ENCODE measurements at regions not wholly inside any gene's neighbourhood (a gene's known extent, or its start where the extent isn't known, plus 50 kb on each side); places are given as distances from the start of the nearest gene placed in this dataset.

- DNase-seq (no peak), FAIRE-seq (no peak)
- Histone ChIP-seq H3K9me3 (ENCODE audit: control insufficient read depth in 2 of 3, insufficient read depth in 1 of 3, low read length in 3 of 3) (no peaks in the 10 kb centered on the region), H3K27me3 (ENCODE audit: control insufficient read depth, insufficient read depth, low read length) (no peaks in the 10 kb centered on the region), H3K4me3 (ENCODE audit: low read length in 3 of 3) (no peak overlapping the region), H3K36me3 (ENCODE audit: control insufficient read depth in 2 of 3, insufficient read depth in 3 of 3, low read length in 3 of 3) (no peaks in the 10 kb centered on the region), H3K27ac (ENCODE audit: low read depth in 2 of 2, low read length in 2 of 2) (no peak overlapping the region), H3K9ac (ENCODE audit: low read length in 3 of 3) (no peak overlapping the region), H3K4me1 (ENCODE audit: control insufficient read depth in 2 of 3, insufficient read depth in 2 of 3, low read depth in 1 of 3, low read length in 3 of 3) (no peaks in the 10 kb centered on the region)
- intact Hi-C loops (cut with DNase I), result no loop called here
- no peak for TF ChIP-seq CTCF (IDR thresholded peaks at IDR 0.05; ENCODE audit: borderline replicate concordance, extremely low read depth, insufficient read depth)
Observed at GRCh38 chr9:95791695-95792094, 83.8 kb upstream of the ERCC6L2 start.

- no peaks in the 10 kb centered on the region for H3K4me1 ChIP-seq (ENCODE audit: control insufficient read depth in 2 of 3, insufficient read depth in 2 of 3, low read depth in 1 of 3, low read length in 3 of 3)
- DNase-seq (no peak), FAIRE-seq (no peak)
- H3K9me3 ChIP-seq (ENCODE audit: control insufficient read depth in 2 of 3, insufficient read depth in 1 of 3, low read length in 3 of 3), result no peaks in the 10 kb centered on the region
- no peak overlapping the region for H3K9ac ChIP-seq (ENCODE audit: low read length in 3 of 3)
- no peaks in the 10 kb centered on the region for H3K36me3 ChIP-seq (ENCODE audit: control insufficient read depth in 2 of 3, insufficient read depth in 3 of 3, low read length in 3 of 3)
- intact Hi-C loops (cut with DNase I), result no loop called here
- no peak for TF ChIP-seq CTCF (IDR thresholded peaks at IDR 0.05; ENCODE audit: borderline replicate concordance, extremely low read depth, insufficient read depth)
- no peak overlapping the region for H3K4me3 ChIP-seq (ENCODE audit: low read length in 3 of 3)
- H3K27me3 ChIP-seq (ENCODE audit: control insufficient read depth, insufficient read depth, low read length), result no peaks in the 10 kb centered on the region
- H3K27ac ChIP-seq (ENCODE audit: low read depth in 2 of 2, low read length in 2 of 2), result no peak overlapping the region
Observed at GRCh38 chr9:95791286-95791685, 84.2 kb upstream of the ERCC6L2 start.

- FAIRE-seq (no peak), DNase-seq (no peak)
- intact Hi-C loops (cut with DNase I), result no loop called here
- no peak for TF ChIP-seq CTCF (IDR thresholded peaks at IDR 0.05; ENCODE audit: borderline replicate concordance, extremely low read depth, insufficient read depth)
- Histone ChIP-seq H3K27me3 (ENCODE audit: control insufficient read depth, insufficient read depth, low read length) (no peaks in the 10 kb centered on the region), H3K4me1 (ENCODE audit: control insufficient read depth in 2 of 3, insufficient read depth in 2 of 3, low read depth in 1 of 3, low read length in 3 of 3) (no peaks in the 10 kb centered on the region), H3K4me3 (ENCODE audit: low read length in 3 of 3) (no peak overlapping the region), H3K36me3 (ENCODE audit: control insufficient read depth in 2 of 3, insufficient read depth in 3 of 3, low read length in 3 of 3) (no peaks in the 10 kb centered on the region), H3K27ac (ENCODE audit: low read depth in 2 of 2, low read length in 2 of 2) (no peak overlapping the region), H3K9ac (ENCODE audit: low read length in 3 of 3) (no peak overlapping the region), H3K9me3 (ENCODE audit: control insufficient read depth in 2 of 3, insufficient read depth in 1 of 3, low read length in 3 of 3) (no peaks in the 10 kb centered on the region)
Observed at GRCh38 chr9:95788521-95788991, 86.9 kb upstream of the ERCC6L2 start.

DNA sequence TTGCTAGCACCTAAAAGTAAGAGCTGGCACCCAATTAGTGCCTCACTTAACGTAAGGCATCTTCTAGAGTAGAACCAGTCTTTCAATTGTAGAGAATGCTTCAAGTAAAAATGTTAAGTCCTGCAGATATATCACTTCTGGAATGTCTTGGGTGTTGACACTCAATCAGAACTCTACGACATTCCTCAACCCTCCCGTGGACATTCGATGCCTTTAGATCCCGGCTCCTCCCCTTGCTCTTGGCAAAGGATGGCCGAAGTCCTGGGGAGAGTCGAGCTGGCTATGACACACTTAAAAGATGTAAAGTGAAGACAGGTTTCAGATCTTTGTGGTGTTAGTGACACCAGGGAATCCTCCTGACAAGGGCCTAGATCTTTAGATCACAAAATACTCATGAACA is 87.5 kb upstream of the ERCC6L2 start:
- intact Hi-C loops (cut with DNase I), result no loop called here
- no peak for TF ChIP-seq CTCF (IDR thresholded peaks at IDR 0.05; ENCODE audit: borderline replicate concordance, extremely low read depth, insufficient read depth)
- no peak for FAIRE-seq
- DNase-seq, result peak in 3 of 5 donors; percentile 55 to 84 (median 77)
- no peak overlapping the region for H3K9ac ChIP-seq (ENCODE audit: low read length in 3 of 3)
- no peaks in the 10 kb centered on the region for H3K27me3 ChIP-seq (ENCODE audit: control insufficient read depth, insufficient read depth, low read length)
- no peak overlapping the region for H3K27ac ChIP-seq (ENCODE audit: low read depth in 2 of 2, low read length in 2 of 2)
- no peaks in the 10 kb centered on the region for H3K4me1 ChIP-seq (ENCODE audit: control insufficient read depth in 2 of 3, insufficient read depth in 2 of 3, low read depth in 1 of 3, low read length in 3 of 3)
- H3K4me3 ChIP-seq (ENCODE audit: low read length in 3 of 3), result no peak overlapping the region
- H3K9me3 ChIP-seq (ENCODE audit: control insufficient read depth in 2 of 3, insufficient read depth in 1 of 3, low read length in 3 of 3), result no peaks in the 10 kb centered on the region
- H3K36me3 ChIP-seq (ENCODE audit: control insufficient read depth in 2 of 3, insufficient read depth in 3 of 3, low read length in 3 of 3), result no peaks in the 10 kb centered on the region

Measured in kidney (tissue), 13 donors.